SU-DHL-6 (cell line): ENCODE measurements at regions not wholly inside any gene's neighbourhood (a gene's known extent, or its start where the extent isn't known, plus 50 kb on each side); places are given as distances from the start of the nearest gene placed in this dataset.

Source experiments
- H2AFZ ChIP-seq: fragments of 200-600 bp; sonication (generic); 2 replicates; pipeline ENCODE4 v1.6.1; 2014; ENCODE audit warnings: low read depth, mild to moderate bottlenecking, moderate library complexity, mixed read lengths, antibody characterized with exemption, low read length; ENCODE audit not compliant: severe bottlenecking
- H3F3A ChIP-seq: fragments of 200-600 bp; shearing (Covaris generic); 2 replicates; pipeline ENCODE4 v1.6.0; 2016; ENCODE audit warnings: antibody characterized with exemption, mild to moderate bottlenecking; ENCODE audit not compliant: insufficient read depth
- H3K27ac ChIP-seq: fragments of 200-600 bp; sonication (generic); 2 replicates; pipeline ENCODE4 v1.5.1; 2016; ENCODE audit warnings: low read depth, mild to moderate bottlenecking, low read length, moderate library complexity, mixed read lengths
- H3K27me3 ChIP-seq: fragments of 200-600 bp; sonication (generic), shearing (Covaris generic); 2 replicates; pipeline ENCODE4 v1.6.0; 2014; ENCODE audit warnings: mild to moderate bottlenecking, low read length
- H3K36me3 ChIP-seq: fragments of 200-600 bp; sonication (generic); 2 replicates; pipeline ENCODE4 v1.6.1; 2014; ENCODE audit warnings: mild to moderate bottlenecking, low read length, mixed read lengths
- H3K4me2 ChIP-seq: fragments of 300-600, 200-600 bp; shearing (Covaris generic), sonication (generic); 2 replicates; pipeline ENCODE4 v1.6.0; 2014; ENCODE audit warnings: low read length, low read depth, mild to moderate bottlenecking; ENCODE audit not compliant: poor library complexity, severe bottlenecking
- H3K4me3 ChIP-seq: fragments of 200-600 bp; sonication (generic); 2 replicates; pipeline ENCODE4 v1.5.1; 2014; ENCODE audit warnings: antibody characterized with exemption, low read length, mild to moderate bottlenecking, mixed read lengths; ENCODE audit not compliant: insufficient read depth, poor library complexity, severe bottlenecking
- H3K79me2 ChIP-seq: fragments of 200-600 bp; sonication (generic); 2 replicates; pipeline ENCODE4 v1.6.1; 2014; ENCODE audit warnings: mild to moderate bottlenecking, low read length, moderate library complexity; ENCODE audit not compliant: insufficient read depth
- H3K9ac ChIP-seq: fragments of 200-600 bp; sonication (generic); 2 replicates; pipeline ENCODE4 v1.7.0; 2014; ENCODE audit warnings: mild to moderate bottlenecking, low read length
- H3K9me2 ChIP-seq: fragments of 200-600 bp; sonication (generic); replicated peaks from 2 replicates; pipeline ENCODE4 v1.6.1; 2014; ENCODE audit warnings: low read length; ENCODE audit not compliant: insufficient read depth
- H3K9me3 ChIP-seq: fragments of 200-600 bp; sonication (generic); 2 replicates; pipeline ENCODE4 v1.6.1; 2014; ENCODE audit warnings: low read length, mixed read lengths; ENCODE audit not compliant: insufficient read depth
- H4K20me1 ChIP-seq: fragments of 200-600 bp; sonication (generic); 2 replicates; pipeline ENCODE4 v1.6.1; 2014; ENCODE audit warnings: low read depth, mild to moderate bottlenecking, antibody characterized with exemption, low read length, moderate library complexity, mixed read lengths
- CTCF ChIP-seq: fragments of 200-600 bp; sonication (generic); IDR thresholded peaks from one replicate; pipeline ENCODE4 v1.5.1; 2017; ENCODE audit warnings: antibody characterized with exemption, mild to moderate bottlenecking, low read length, moderate library complexity; ENCODE audit not compliant: insufficient read depth, poor library complexity, severe bottlenecking
- EZH2phosphoT487 ChIP-seq: fragments of 200-600 bp; sonication (generic), shearing (Covaris generic); conservative IDR thresholded peaks from 2 replicates; pipeline ENCODE4 v1.6.1; 2018; ENCODE audit warnings: mild to moderate bottlenecking, antibody characterized with exemption, low read length, moderate library complexity, mixed read lengths

DNA sequence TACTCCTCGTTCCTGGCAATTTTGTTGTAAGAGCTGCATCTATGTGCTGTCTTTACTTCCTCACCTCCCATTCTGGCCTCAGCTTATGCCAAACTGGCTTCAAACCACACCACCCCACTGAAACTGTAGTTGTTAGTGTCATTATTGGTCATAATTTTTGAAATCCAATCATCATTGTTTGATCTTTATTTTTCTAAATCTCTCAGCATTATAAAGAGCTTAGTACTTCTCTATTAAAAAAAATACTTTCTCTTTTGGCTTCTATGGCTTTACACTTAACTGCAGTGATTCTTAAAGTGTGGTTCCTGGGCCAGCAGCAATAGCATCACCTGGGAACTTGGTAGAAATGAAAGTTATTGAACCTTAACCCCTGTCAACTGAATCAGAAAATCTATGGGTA is 83.5 kb upstream of the GRPR start:
- Histone ChIP-seq H3K27me3 (no peaks in the 10 kb centered on the region), H3K9me2 (no peaks in the 10 kb centered on the region), H3K79me2 (no peaks in the 10 kb centered on the region), H3K9me3 (no peaks in the 10 kb centered on the region), H4K20me1 (no peaks in the 10 kb centered on the region), H3F3A (no peaks in the 10 kb centered on the region), H2AFZ (no peak overlapping the region), H3K4me2 (no peak overlapping the region), H3K36me3 (no peaks in the 10 kb centered on the region), H3K27ac (no peak overlapping the region), H3K9ac (no peak overlapping the region), H3K4me3 (no peak overlapping the region)
- TF ChIP-seq EZH2phosphoT487, result no peak
- TF ChIP-seq CTCF, result no peak

DNA sequence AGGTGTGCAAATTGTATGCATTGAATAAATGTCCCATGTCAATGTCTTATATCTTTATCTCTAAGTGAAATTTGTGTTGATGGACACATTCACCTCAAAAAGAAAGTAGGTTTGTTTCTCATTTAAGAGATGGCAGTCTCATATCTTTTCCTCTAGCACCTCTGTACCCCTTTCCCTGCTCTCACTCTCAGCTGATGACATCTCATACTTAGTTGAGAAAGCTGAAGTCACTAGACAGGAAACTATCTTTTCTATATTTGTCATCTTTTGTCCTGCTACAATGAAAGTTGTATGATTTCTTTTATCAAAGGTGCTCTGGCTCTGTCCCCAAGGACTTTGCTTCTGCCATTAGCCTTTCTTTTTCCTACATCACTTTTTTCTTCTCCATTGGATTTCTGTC is 84.0 kb upstream of the GRPR start:
- Histone ChIP-seq H3K4me3 (no peak overlapping the region), H3K27ac (no peak overlapping the region), H3K27me3 (no peaks in the 10 kb centered on the region), H3K9me2 (no peaks in the 10 kb centered on the region), H3K9ac (no peak overlapping the region), H2AFZ (no peak overlapping the region), H3K4me2 (no peak overlapping the region), H3K79me2 (no peaks in the 10 kb centered on the region), H3K36me3 (no peaks in the 10 kb centered on the region), H4K20me1 (no peaks in the 10 kb centered on the region), H3K9me3 (no peaks in the 10 kb centered on the region), H3F3A (no peaks in the 10 kb centered on the region)
- TF ChIP-seq CTCF (no peak), EZH2phosphoT487 (no peak)

- Histone ChIP-seq H4K20me1 (no peaks in the 10 kb centered on the region), H3K4me2 (no peak overlapping the region), H3K9ac (no peak overlapping the region), H3K4me3 (no peak overlapping the region), H3K79me2 (no peaks in the 10 kb centered on the region), H3K27me3 (no peaks in the 10 kb centered on the region), H3K9me3 (no peaks in the 10 kb centered on the region), H3K36me3 (no peaks in the 10 kb centered on the region), H3K27ac (no peak overlapping the region), H3K9me2 (no peaks in the 10 kb centered on the region), H3F3A (no peaks in the 10 kb centered on the region), H2AFZ (no peak overlapping the region)
- TF ChIP-seq CTCF (no peak), EZH2phosphoT487 (no peak)
Observed at GRCh38 chrX:16033331-16033730, 90.0 kb upstream of the GRPR start.

- no peak for TF ChIP-seq EZH2phosphoT487
- no peak overlapping the region for H3K9ac ChIP-seq
- H2AFZ ChIP-seq, result no peak overlapping the region
- no peaks in the 10 kb centered on the region for H3K9me2 ChIP-seq
- H3K79me2 ChIP-seq, result no peaks in the 10 kb centered on the region
- H3K9me3 ChIP-seq, result no peaks in the 10 kb centered on the region
- H3K4me2 ChIP-seq, result no peak overlapping the region
- no peak overlapping the region for H3K4me3 ChIP-seq
- no peak overlapping the region for H3K27ac ChIP-seq
- H3K27me3 ChIP-seq, result no peaks in the 10 kb centered on the region
- H3F3A ChIP-seq, result no peaks in the 10 kb centered on the region
- no peaks in the 10 kb centered on the region for H4K20me1 ChIP-seq
- H3K36me3 ChIP-seq, result no peaks in the 10 kb centered on the region
Observed at GRCh38 chrX:16028576-16028975, 94.8 kb upstream of the GRPR start.
